ENCODE measurements at regions not wholly inside any gene's neighbourhood (a gene's known extent, or its start where the extent isn't known, plus 50 kb on each side); places are given as distances from the start of the nearest gene placed in this dataset.
"Not testable (repeated sequence)": the region's sequence is repeated elsewhere in the genome, so short reads cannot be mapped to it uniquely, and the experiment has no call there.

DNA sequence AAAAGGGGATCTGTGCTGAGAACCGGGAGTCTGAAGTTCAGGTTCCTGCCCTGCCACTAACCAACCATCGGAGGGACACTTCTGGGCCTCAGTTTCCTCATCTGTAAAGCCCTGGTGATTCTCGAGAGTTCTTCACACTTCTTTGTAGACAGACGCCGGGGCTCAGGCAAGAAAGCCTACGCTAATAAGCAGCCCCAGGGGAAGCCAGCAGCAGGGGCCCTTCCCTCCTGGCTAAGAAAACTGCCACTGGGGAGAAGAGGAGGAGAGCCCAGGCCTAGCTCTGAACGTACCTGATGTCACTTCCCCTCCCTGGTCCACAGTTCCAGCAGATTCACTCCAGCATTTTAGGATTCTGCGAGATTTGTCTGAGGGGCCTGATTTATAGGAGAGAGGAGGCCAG is 76.0 kb downstream of the CAMK2N1 start:
- Mint-ChIP-seq H3K36me3 (no peaks in the 10 kb centered on the region), H3K4me1 (no peaks in the 10 kb centered on the region), H3K4me3 (no peak overlapping the region), H3K27ac (no peak overlapping the region), H3K9me3 (no peaks in the 10 kb centered on the region)
- no peak for DNase-seq (ENCODE audit: low spot score in 2 of 2)
- ATAC-seq: no peak

GRCh38 chr1:20409012-20409411 is 77.0 kb downstream of the CAMK2N1 start:
- H3K27ac Mint-ChIP-seq: no peak overlapping the region
- H3K4me3 Mint-ChIP-seq: no peak overlapping the region
- H3K36me3 Mint-ChIP-seq: no peaks in the 10 kb centered on the region
- ATAC-seq: no peak
- H3K4me1 Mint-ChIP-seq: no peaks in the 10 kb centered on the region
- no peak for DNase-seq (ENCODE audit: low spot score in 2 of 2)
- no peaks in the 10 kb centered on the region for H3K9me3 Mint-ChIP-seq

DNA sequence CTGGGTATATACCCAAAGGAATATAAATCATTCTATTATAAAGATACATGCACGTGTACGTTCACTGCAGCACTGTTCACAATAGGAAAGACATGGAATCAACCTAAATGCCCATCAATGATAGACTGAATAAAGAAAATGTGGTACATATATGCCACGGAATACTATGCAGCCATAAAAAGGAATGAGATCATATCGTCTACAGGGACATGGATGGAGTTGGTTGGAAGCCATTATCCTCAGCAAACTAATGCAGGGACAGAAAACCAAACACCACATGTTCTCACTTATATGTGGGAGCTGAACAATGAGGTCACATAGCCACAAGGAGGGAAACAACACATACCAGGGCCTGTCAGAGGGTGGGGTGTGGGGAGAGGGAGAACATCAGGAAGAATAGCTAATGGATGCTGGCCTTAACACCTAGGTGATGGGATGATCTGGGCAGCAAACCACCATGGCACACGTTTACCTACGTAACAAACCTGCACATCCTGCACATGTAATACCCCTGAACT is 77.8 kb downstream of the CAMK2N1 start:
- ATAC-seq; H3K27ac Mint-ChIP-seq; DNase-seq (ENCODE audit: low spot score in 2 of 2); H3K4me3 Mint-ChIP-seq; H3K4me1 Mint-ChIP-seq; H3K9me3 Mint-ChIP-seq; H3K36me3 Mint-ChIP-seq: not testable (repeated sequence)

- Mint-ChIP-seq H3K4me1 (no peaks in the 10 kb centered on the region), H3K27ac (no peak overlapping the region), H3K9me3 (no peaks in the 10 kb centered on the region), H3K4me3 (no peak overlapping the region), H3K36me3 (no peaks in the 10 kb centered on the region)
- no peak for DNase-seq (ENCODE audit: low spot score in 2 of 2)
- no peak for ATAC-seq
Observed at GRCh38 chr1:20405893-20406604, 80.0 kb downstream of the CAMK2N1 start.

- H3K27ac Mint-ChIP-seq: no peak overlapping the region
- no peak overlapping the region for H3K4me3 Mint-ChIP-seq
- ATAC-seq: no peak
Observed at GRCh38 chr1:20405051-20405754, 80.8 kb downstream of the CAMK2N1 start.

More at GRCh38 chr1:20405051-20405754, 80.8 kb downstream of the CAMK2N1 start:
- Mint-ChIP-seq H3K9me3 (no peaks in the 10 kb centered on the region), H3K4me1 (no peaks in the 10 kb centered on the region), H3K36me3 (no peaks in the 10 kb centered on the region)
- DNase-seq (ENCODE audit: low spot score in 2 of 2): no peak

Data from stimulated activated effector memory CD8-positive, alpha-beta T cell treated with anti-CD3 and anti-CD28 coated beads, Interleukin-12 subunit alpha, Interleukin-12 subunit beta, amount 100 ng/mL, for 72 hours (primary cell).